NB4 (cell line): ENCODE measurements at regions not wholly inside any gene's neighbourhood (a gene's known extent, or its start where the extent isn't known, plus 50 kb on each side); places are given as distances from the start of the nearest gene placed in this dataset.
A peak's percentile ranks its signal among the peaks of the same experiment; 100 is the strongest.

ENCODE experiments used
- DNase-seq: peaks from one replicate; pipeline ENCODE4 v3.0.0; 2010; ENCODE audit warnings: low read depth
- H3K4me3 ChIP-seq: one replicate; pipeline ENCODE4 v1.5.1; 2011; ENCODE audit warnings: mild to moderate bottlenecking, low read depth, low read length, moderate library complexity
- CTCF ChIP-seq: IDR thresholded peaks from one replicate; pipeline ENCODE4 v1.5.1; 2012; ENCODE audit warnings: low read depth, low read length
- MYC ChIP-seq: IDR thresholded peaks from 2 replicates; pipeline ENCODE4 v1.6.1; 2011; ENCODE audit warnings: low read depth, low read length
- POLR2A ChIP-seq: IDR thresholded peaks from 2 replicates; pipeline ENCODE4 v1.6.1; 2011; ENCODE audit warnings: mild to moderate bottlenecking; ENCODE audit not compliant: insufficient read length; ENCODE audit errors: extremely low read depth
- TF ChIP-seq, protein P1 (sequence below): IDR thresholded peaks from 2 replicates; pipeline ENCODE4 v1.6.1; 2011; ENCODE audit warnings: low read depth, low read length

GRCh38 chr5:2904399-2904798, 152.9 kb upstream of the IRX2 start:
- no peak for DNase-seq
- no peak overlapping the region for H3K4me3 ChIP-seq
- TF ChIP-seq, protein P1, sequence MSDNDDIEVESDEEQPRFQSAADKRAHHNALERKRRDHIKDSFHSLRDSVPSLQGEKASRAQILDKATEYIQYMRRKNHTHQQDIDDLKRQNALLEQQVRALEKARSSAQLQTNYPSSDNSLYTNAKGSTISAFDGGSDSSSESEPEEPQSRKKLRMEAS: no peak
- TF ChIP-seq POLR2A: no peak
- no peak for TF ChIP-seq CTCF

GRCh38 chr5:2903451-2904395, 152.2 kb upstream of the IRX2 start:
- TF ChIP-seq POLR2A (no peak), CTCF (no peak), MYC (no peak)
- TF ChIP-seq, protein P1: no peak
- H3K4me3 ChIP-seq: no peak overlapping the region
- no peak for DNase-seq

DNA sequence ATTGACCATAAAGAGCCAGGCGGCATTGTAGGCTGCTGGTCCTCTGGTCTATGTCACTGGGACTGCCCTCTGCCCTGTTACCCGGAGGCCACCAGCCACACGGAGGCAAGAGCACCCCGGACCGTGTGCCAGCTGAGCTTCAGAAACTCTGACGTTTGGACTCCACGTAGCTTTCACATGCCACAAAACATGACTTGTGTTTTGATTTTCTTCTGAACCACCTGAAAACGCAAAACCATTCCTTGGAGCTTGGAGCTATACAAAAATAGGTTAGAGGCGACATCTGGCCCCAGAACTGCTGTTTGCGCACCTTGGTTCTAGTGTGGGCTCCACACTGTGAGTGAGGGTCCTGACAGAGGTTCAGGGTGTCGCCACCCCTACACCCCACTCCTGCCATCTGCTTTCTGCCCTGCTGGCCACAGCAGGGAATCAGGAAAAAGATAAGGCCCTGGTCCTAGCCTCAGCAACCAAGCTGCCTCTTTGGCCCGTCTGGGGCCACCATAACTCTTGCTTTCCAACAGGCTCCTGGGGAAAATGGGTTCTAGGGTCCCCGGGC, 151.3 kb upstream of the IRX2 start:
- no peak overlapping the region for H3K4me3 ChIP-seq
- DNase-seq: no peak
- TF ChIP-seq, protein P1: no peak
- no peak for TF ChIP-seq CTCF

- no peak overlapping the region for H3K4me3 ChIP-seq
- no peak for DNase-seq
- TF ChIP-seq POLR2A (no peak), MYC (no peak), CTCF (no peak)
- TF ChIP-seq, protein P1: no peak
Observed at GRCh38 chr5:2902186-2902585, 150.7 kb upstream of the IRX2 start.

GRCh38 chr5:2901511-2901910, 150.0 kb upstream of the IRX2 start:
- no peak overlapping the region for H3K4me3 ChIP-seq
- no peak for DNase-seq
- TF ChIP-seq MYC (no peak), POLR2A (no peak), CTCF (peak; percentile 3)
